Gastrocnemius medialis (tissue), 4 donors: ENCODE measurements at regions not wholly inside any gene's neighbourhood (a gene's known extent, or its start where the extent isn't known, plus 50 kb on each side); places are given as distances from the start of the nearest gene placed in this dataset.

ENCODE experiments used
- ATAC-seq, 2 donors: fragments of 150-250 bp; one replicate each; pipeline ENCODE4 v1.9.1; 2016
- DNase-seq, 2 donors: peaks; one replicate each; pipeline ENCODE4 v3.0.0-alpha.2; 2019
- H3K27ac ChIP-seq, 4 donors: fragments of 200-600 bp; sonication (generic); 1 replicate in 1 of 4; 2 replicates in 3 of 4; pipeline ENCODE4 v1.5.1; 2016 to 2018; ENCODE audit warnings: mild to moderate bottlenecking in 2 of 4, moderate library complexity in 1 of 4
- H3K27me3 ChIP-seq, 3 donors: fragments of 200-600 bp; sonication (generic) in 2 of 3; 1 replicate in 1 of 3; 2 replicates in 2 of 3; pipeline versions ENCODE4 v1.5.1 to v1.6.0; 2016 to 2019; ENCODE audit warnings: mild to moderate bottlenecking in 1 of 3, moderate library complexity in 1 of 3
- H3K36me3 ChIP-seq, 2 donors: fragments of 200-600 bp; sonication (generic) in 1 of 2; one replicate each; pipeline ENCODE4 v1.5.1; 2017 to 2018
- H3K4me1 ChIP-seq, 2 donors: fragments of 200-600 bp; sonication (generic) in 1 of 2; one replicate each; pipeline ENCODE4 v1.5.1; 2016 to 2017; ENCODE audit warnings: mild to moderate bottlenecking in 2 of 2
- H3K4me3 ChIP-seq, 4 donors: fragments of 200-600 bp; sonication (generic) in 3 of 4; 1 replicate in 1 of 4; 2 replicates in 3 of 4; pipeline ENCODE4 v1.5.1; 2016 to 2019; ENCODE audit warnings: mild to moderate bottlenecking in 2 of 4
- H3K9me3 ChIP-seq, 3 donors: fragments of 200-600 bp; sonication (generic) in 2 of 3; 1 replicate in 1 of 3; 2 replicates in 2 of 3; pipeline ENCODE4 v1.5.1; 2016 to 2019
- CTCF ChIP-seq, 5 experiments: fragments of 450-650 bp in 3 of 5; fragments of 200-600 bp in 2 of 5; sonication (generic) in 2 of 5; IDR thresholded peaks in 4 of 5; conservative IDR thresholded peaks in 1 of 5; 1 replicate in 4 of 5; 2 replicates in 1 of 5; pipeline ENCODE4 v1.5.1; 2016 to 2019; ENCODE audit warnings: antibody characterized with exemption in 5 of 5, mild to moderate bottlenecking in 3 of 5, moderate library complexity in 3 of 5
- POLR2A ChIP-seq, 2 donors: fragments of 450-650 bp; IDR thresholded peaks; one replicate each; pipeline ENCODE4 v1.6.1; 2017; ENCODE audit warnings: antibody characterized with exemption in 2 of 2, mild to moderate bottlenecking in 2 of 2, moderate library complexity in 2 of 2
- in situ Hi-C, 4 donors: fragments of 200-750 bp; cut with MboI; loops; one replicate each; pipeline versions ENCODE4 v1.15.0 to v1.8.0; 2017; ENCODE audit warnings: low sequenced_read_pairs in 4 of 4
- intact Hi-C: fragments of 100-400 bp; cut with DNase I; formaldehyde crosslinking; loops from one replicate; pipeline ENCODE4 v1.15.1; 2023; ENCODE audit warnings: low total_unique reads

GRCh38 chr3:30945291-30945690 lies 50.8 kb upstream of the GADL1 start:
- Histone ChIP-seq H3K27ac (no peak overlapping the region), H3K36me3 (no peaks in the 10 kb centered on the region), H3K9me3 (no peaks in the 10 kb centered on the region), H3K4me1 (no peaks in the 10 kb centered on the region), H3K27me3 (no peaks in the 10 kb centered on the region), H3K4me3 (no peak overlapping the region)
- ATAC-seq: no peak
- in situ Hi-C loops: no loop called here
- intact Hi-C loops: no loop called here
- no peak for TF ChIP-seq CTCF (IDR thresholded peaks at IDR 0.05 in 4 of 5, conservative IDR thresholded peaks at IDR 0.05 in 1 of 5)
- no peak for TF ChIP-seq POLR2A (IDR thresholded peaks at IDR 0.05)
- DNase-seq: no peak

- in situ Hi-C loops (no loop called here), intact Hi-C loops (no loop called here)
- Histone ChIP-seq H3K4me3 (no peak overlapping the region), H3K27me3 (no peaks in the 10 kb centered on the region), H3K36me3 (no peaks in the 10 kb centered on the region), H3K9me3 (no peaks in the 10 kb centered on the region), H3K27ac (no peak overlapping the region), H3K4me1 (no peaks in the 10 kb centered on the region)
- ATAC-seq (no peak), DNase-seq (no peak)
- TF ChIP-seq POLR2A (IDR thresholded peaks at IDR 0.05) (no peak), CTCF (IDR thresholded peaks at IDR 0.05 in 4 of 5, conservative IDR thresholded peaks at IDR 0.05 in 1 of 5) (no peak)
These were observed 54.0 kb upstream of the GADL1 start for GRCh38 chr3:30948426-30948825.

DNA sequence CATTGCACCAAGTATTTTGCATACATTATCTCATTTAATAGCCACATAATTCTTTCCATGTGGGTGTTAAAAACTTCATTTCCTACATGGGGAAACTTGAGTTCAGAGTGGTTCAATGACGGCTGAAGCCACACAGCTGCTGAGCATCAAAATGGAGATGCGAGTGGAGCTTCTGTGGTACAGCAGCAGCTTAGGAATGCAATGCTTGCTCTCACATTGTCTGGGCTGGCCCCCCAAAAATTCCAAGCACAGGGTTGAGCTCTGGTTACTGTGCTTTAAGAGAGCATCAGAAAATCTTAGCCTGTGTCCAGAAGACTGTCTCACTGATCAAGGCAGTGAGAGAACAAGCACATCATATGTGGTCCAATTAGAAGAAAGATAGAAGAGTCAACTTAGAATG lies 57.4 kb upstream of the GADL1 start:
- ATAC-seq: no peak
- Histone ChIP-seq H3K27me3 (no peaks in the 10 kb centered on the region), H3K27ac (no peak overlapping the region), H3K9me3 (no peaks in the 10 kb centered on the region), H3K36me3 (no peaks in the 10 kb centered on the region), H3K4me3 (no peak overlapping the region), H3K4me1 (no peaks in the 10 kb centered on the region)
- in situ Hi-C loops: no loop called here
- DNase-seq: no peak
- intact Hi-C loops: no loop called here
- no peak for TF ChIP-seq POLR2A (IDR thresholded peaks at IDR 0.05)
- TF ChIP-seq CTCF (IDR thresholded peaks at IDR 0.05 in 4 of 5, conservative IDR thresholded peaks at IDR 0.05 in 1 of 5): no peak

DNA sequence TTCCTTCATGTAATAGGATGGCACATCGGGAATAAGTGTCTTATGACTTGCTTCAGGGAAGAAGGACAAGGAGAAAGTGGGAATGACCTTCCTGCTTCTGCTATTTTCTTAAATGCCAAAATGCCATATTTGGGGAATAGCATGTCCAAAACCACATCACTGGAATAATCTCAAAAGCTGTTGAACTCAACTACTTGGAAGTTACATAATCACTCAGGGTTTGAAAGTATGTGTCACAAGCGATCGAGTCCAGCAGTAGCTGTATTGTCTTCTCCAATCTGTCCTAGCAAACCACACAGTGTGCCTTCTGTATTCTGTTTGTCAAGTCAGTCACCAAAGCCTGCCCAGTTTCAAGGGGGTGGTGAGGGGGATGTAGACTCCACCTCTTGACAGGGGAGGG lies 58.3 kb upstream of the GADL1 start:
- no peak overlapping the region for H3K27ac ChIP-seq
- H3K4me3 ChIP-seq: no peak overlapping the region
- no peaks in the 10 kb centered on the region for H3K36me3 ChIP-seq
- H3K4me1 ChIP-seq: no peaks in the 10 kb centered on the region
- H3K27me3 ChIP-seq: no peaks in the 10 kb centered on the region
- DNase-seq (no peak), ATAC-seq (no peak)
- intact Hi-C loops (no loop called here), in situ Hi-C loops (no loop called here)
- TF ChIP-seq CTCF (IDR thresholded peaks at IDR 0.05 in 4 of 5, conservative IDR thresholded peaks at IDR 0.05 in 1 of 5): no peak
- no peak for TF ChIP-seq POLR2A (IDR thresholded peaks at IDR 0.05)
- H3K9me3 ChIP-seq: no peaks in the 10 kb centered on the region

DNA sequence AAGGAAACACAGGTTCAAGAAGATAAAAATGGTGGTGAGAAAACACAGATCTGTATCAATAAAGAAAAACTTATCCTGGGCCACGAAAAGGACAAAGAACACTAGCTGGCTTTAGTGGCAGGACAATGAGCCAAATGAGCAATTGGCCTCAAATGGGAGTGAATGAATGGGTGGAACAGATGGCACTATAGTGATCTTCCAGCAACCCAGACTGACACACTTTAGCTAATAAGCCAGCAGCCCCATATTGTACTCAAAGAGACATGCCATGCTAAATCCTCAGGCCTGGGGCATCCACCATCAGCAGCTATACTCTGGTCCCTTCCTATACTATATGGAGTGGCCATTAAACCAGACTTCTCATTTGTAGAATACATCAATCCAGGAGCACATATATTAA lies 60.0 kb upstream of the GADL1 start:
- no peak for TF ChIP-seq CTCF (IDR thresholded peaks at IDR 0.05 in 4 of 5, conservative IDR thresholded peaks at IDR 0.05 in 1 of 5)
- TF ChIP-seq POLR2A (IDR thresholded peaks at IDR 0.05): no peak
- Histone ChIP-seq H3K4me3 (no peak overlapping the region), H3K27me3 (no peaks in the 10 kb centered on the region), H3K27ac (no peak overlapping the region), H3K4me1 (no peaks in the 10 kb centered on the region), H3K36me3 (no peaks in the 10 kb centered on the region), H3K9me3 (no peaks in the 10 kb centered on the region)
- intact Hi-C loops (no loop called here), in situ Hi-C loops (no loop called here)
- DNase-seq (no peak), ATAC-seq (no peak)
